NCI-H82 treated with DMSO at 0.1 percent for 48 hours (cell line): ENCODE measurements at regions not wholly inside any gene's neighbourhood (a gene's known extent, or its start where the extent isn't known, plus 50 kb on each side); places are given as distances from the start of the nearest gene placed in this dataset.

Source experiments
- DNase-seq: peaks from one replicate; lab custom pipeline; 2025; ENCODE audit not compliant: unreplicated experiment; lab: John Stamatoyannopoulos, UW

GRCh38 chr2:66691031-66691965 lies 256.4 kb downstream of the MEIS1 start:
- DNase-seq: no peak

- no peak for DNase-seq
These were observed 257.7 kb downstream of the MEIS1 start for GRCh38 chr2:66692521-66693054.

DNA sequence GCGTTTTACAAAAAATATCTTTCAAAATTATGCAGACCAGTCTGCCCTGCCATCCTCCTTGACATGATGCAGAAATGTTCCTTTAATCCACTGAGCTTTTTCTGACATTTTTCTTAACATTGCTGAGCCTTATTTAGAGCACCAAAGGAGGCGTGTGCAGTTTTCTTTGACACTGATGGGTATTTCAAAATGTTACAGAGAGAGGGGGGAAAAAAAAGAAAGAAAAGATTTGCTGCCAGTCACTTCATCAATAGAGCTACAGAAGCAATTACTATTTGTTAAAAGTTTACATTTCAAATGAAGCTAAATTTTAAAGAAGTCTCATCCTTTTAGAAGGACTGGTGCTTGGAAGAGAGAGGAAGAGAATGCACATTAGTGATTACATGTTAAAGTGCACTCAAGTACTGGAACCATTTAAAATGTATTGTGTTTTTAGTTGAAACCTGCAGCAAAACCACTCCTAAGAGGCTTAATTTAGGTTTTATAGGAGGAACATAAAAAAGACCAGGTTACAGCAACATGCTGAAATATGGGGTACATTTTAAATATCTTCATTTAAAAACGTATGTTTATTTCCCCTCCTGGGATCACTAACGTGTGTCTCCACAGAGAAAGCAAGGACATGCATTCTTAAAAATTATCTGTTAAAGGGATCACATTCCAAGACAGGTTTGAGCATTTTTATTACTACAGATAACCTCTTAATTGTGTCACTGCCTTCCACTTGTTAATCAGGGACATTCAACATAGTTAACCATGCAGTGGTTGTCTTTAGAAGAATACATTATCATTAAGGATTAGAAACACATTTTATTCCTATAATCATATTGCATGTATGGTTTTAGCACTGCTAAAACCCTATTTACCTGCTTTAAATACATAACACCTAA lies 258.4 kb downstream of the MEIS1 start:
- DNase-seq: no peak

GRCh38 chr2:66694087-66694860 lies 259.3 kb downstream of the MEIS1 start:
- no peak for DNase-seq

DNA sequence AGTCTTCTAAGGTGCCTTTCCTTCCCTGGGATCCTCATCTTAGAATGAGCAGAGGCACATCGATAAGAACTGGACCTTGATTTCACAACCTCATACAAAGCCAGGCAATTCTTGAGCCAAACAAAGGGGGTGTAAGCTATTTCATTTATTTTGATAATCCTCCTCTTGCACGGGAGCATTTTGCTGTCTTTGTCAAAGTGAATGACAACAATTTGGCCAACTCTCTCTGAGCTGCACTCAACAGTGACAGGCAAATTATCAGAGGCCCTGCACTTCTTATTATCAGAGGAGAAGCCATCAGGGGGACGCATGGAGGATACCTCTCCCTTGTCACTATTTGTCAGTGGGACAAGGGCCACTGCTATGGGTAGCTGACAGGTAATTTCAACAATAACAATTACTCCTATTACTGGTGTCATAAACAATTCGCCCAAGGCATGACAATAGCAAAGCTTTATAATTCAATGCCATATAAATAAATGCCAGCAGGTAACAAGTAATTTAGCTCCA lies 260.4 kb downstream of the MEIS1 start:
- DNase-seq: no peak

- no peak for DNase-seq
These were observed 261.4 kb downstream of the MEIS1 start for GRCh38 chr2:66696374-66696773.

GRCh38 chr2:66696886-66697285 lies 262.0 kb downstream of the MEIS1 start:
- no peak for DNase-seq

GRCh38 chr2:66697366-66697765 lies 262.4 kb downstream of the MEIS1 start:
- no peak for DNase-seq

GRCh38 chr2:66698091-66698490 lies 263.2 kb downstream of the MEIS1 start:
- DNase-seq: no peak

DNA sequence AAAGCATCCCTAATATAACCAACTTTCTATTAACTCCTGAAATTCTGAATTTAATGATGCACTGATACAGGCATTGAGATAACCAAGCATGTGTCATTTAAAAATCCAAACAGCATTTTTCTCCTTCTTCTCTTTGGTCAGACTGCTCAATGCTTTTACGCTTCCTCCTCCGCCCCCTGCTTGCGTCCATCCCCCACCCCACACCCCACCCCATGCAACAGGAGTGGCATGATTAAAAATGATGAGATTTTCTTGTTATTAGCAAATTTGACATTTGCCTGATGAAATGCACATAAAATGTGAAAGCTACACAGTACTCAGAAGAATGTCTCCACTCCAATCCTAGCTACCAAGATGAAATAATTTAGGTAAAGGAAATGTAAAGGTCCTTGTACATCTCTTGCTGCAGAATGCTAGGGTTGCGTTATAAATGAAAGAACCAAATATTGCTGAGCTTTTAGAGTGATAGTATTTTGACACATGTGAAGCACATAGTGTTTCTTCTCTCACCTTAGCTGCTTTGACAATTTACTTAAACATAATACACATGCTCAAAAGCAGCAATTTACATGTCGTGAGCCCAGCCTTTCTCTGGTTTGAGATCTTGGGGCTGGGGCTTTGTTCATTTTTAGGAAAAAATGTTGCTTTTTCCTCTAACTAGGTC lies 263.8 kb downstream of the MEIS1 start:
- DNase-seq: no peak

DNA sequence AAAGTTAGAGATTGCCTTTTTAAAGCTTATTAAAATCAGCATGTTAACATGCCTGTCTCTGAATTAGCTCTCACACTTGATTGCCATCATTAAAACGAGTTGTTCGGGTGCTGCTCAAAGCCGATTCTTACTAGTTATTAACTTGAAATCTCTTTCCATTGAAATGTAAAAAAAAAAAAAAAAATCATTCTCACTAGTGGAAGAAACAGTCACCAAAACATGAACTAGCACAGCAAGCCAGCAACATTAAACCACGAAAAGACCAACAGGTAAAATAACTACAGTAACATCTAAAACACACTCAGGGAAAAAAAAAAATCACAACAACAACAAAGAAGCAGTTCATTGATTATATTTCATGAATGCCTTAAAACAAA lies 264.5 kb downstream of the MEIS1 start:
- no peak for DNase-seq

DNA sequence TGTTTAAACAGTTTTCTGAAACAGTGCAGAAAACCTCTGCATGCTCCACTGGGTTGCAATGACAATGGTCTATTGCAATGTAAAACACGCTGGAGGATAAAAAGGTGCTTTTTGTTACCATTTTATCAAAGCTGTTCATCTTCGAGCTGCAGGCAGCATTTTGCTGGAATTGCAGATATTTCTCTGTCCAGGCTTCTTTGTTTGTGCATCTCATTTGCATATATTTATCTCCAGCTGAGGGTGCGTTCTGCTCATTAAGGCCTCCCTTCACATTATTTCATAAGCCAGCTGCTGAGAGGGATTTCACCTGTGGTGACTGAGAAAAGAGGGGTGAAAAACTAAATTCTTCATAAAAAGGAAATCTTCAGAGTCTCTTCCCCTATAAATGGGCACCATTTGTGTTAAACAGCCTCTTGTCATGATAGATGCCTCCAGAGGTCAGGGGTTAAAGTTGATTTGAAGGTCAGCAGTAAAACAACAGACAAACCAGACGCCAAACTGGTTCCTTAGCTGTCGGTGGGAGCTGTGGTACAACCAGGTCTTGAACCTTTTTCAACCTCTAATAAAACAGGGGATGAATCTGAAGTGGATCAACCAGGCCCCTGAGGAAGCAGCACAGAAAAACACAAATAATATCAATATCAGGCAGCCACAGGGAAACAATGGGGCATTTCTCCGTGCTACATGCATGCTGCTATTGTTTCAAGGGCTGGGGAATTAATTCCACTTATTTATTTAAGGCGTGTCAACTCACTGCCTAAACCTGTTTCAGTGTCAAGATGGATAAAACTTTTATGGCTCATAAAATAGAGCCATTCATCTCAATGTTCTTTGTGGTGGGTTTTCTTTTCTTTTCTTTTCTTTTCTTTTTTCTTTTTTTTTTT lies 265.1 kb downstream of the MEIS1 start:
- no peak for DNase-seq

DNA sequence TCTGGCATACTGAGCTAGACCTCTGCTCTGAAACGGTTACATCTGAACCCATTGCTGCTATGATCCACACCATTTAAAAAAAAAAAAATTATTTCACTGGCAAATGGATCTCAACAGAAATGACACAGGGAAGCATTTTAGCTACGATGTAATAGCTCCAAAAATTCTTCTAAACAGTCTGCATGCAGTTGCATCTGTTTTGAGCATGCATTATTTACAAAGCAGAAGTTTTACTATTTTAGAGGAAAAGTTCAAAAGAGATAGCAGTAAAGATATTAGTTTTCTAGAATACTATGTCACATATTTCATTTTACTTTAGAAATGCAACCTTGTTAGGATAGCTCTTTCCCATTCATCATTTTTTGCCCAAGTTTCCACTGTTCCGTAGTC lies 265.7 kb downstream of the MEIS1 start:
- DNase-seq: no peak

- no peak for DNase-seq
These were observed 266.3 kb downstream of the MEIS1 start for GRCh38 chr2:66701251-66701650.

DNA sequence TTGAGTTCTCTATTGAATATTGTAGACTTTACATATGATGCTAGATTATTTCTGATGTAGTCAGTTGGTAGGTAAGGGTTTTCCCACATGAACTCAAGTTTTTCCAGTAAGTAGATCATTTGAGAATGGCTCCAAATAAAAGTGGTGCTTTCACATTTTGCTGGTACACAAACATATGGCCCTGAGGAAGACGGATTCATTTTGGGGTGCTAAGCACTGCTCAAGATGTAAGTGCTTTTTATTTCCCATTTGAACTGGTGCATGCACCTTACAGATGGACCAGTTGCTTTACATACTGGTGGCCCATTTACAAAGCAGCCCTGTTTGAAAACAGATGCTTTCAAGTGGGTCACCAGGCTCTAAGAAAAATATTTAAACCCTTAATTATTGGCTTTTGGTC lies 266.7 kb downstream of the MEIS1 start:
- DNase-seq: no peak

GRCh38 chr2:66702301-66702700 lies 267.4 kb downstream of the MEIS1 start:
- no peak for DNase-seq

DNA sequence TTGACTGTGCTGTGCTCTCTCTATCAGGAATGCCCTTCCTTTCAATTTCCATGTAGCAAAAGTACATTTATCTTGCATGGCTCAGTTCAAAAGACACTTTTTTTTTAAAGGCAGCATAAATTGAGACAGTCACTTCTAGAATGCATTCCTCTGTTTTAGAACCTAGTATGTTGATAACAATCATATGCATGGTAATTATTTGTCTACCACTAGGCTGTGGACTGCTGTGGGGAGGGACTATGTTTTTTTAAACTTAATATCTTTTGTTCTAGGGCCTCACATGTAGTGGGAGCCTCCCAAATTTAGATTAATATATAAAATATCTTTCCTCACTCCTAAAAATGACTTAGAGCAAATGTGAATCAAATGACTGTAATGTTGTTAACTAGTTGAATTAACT lies 269.9 kb downstream of the MEIS1 start:
- DNase-seq: no peak

GRCh38 chr2:66714610-66715009 lies 279.7 kb downstream of the MEIS1 start:
- DNase-seq: no peak

- no peak for DNase-seq
These were observed 282.4 kb downstream of the MEIS1 start for GRCh38 chr2:66717218-66717905.
